HEK293 (cell line): ENCODE measurements at regions not wholly inside any gene's neighbourhood (a gene's known extent, or its start where the extent isn't known, plus 50 kb on each side); places are given as distances from the start of the nearest gene placed in this dataset.

Experiments
- CTCF ChIA-PET: fragments of 350-600 bp; formaldehyde crosslinking; extraction: SDS; loops from one replicate; lab custom pipeline; 2021; ENCODE audit warnings: antibody characterized with exemption; lab: Yijun Ruan, JAX
- POLR2A ChIA-PET: fragments of 300-600 bp; formaldehyde crosslinking; extraction: SDS; loops from one replicate; lab custom pipeline; 2020; ENCODE audit warnings: antibody characterized with exemption, inconsistent platforms; lab: Yijun Ruan, JAX
- H3K27ac ChIP-seq: fragments of 200-500 bp; sonication (Bioruptor generic); 2 replicates; pipeline ENCODE4 v1.5.1; 2014; ENCODE audit warnings: low read depth, low read length, control low read depth, inconsistent platforms; ENCODE audit errors: extremely low read depth
- H3K36me3 ChIP-seq, 2 experiments: fragments of 200-500 bp in 1 of 2; sonication (Bioruptor generic) in 1 of 2; 1 replicate in 1 of 2; 2 replicates in 1 of 2; pipeline ENCODE4 v1.5.1; 2014 to 2017; ENCODE audit warnings: inconsistent platforms in 2 of 2, low read length in 2 of 2; ENCODE audit not compliant: control insufficient read depth in 2 of 2, insufficient read depth in 1 of 2
- H3K4me1 ChIP-seq: fragments of 200-500 bp; sonication (Bioruptor generic); 2 replicates; pipeline ENCODE4 v1.5.1; 2014; ENCODE audit warnings: mild to moderate bottlenecking, low read length, inconsistent platforms; ENCODE audit not compliant: control insufficient read depth, insufficient read depth
- H3K4me3 ChIP-seq: 2 replicates; pipeline ENCODE4 v1.5.1; 2011; ENCODE audit warnings: low read depth, mild to moderate bottlenecking, control low read depth, low read length, moderate library complexity
- H3K9me3 ChIP-seq: fragments of 200-500 bp; sonication (Bioruptor generic); 2 replicates; pipeline ENCODE4 v1.5.1; 2014; ENCODE audit warnings: low read depth, low read length, inconsistent platforms; ENCODE audit not compliant: control insufficient read depth, insufficient read depth
- AEBP2 ChIP-seq: fragments of 450-650 bp; formaldehyde crosslinking; IDR thresholded peaks from 2 replicates; pipeline ENCODE4 v1.5.1; 2016; ENCODE audit warnings: missing biosample characterization, missing genetic modification characterization, borderline replicate concordance
- IKZF3 ChIP-seq: fragments of 450-650 bp; IDR thresholded peaks from 2 replicates; pipeline ENCODE4 v1.5.0; 2018; ENCODE audit warnings: missing biosample characterization, mild to moderate bottlenecking, missing genetic modification characterization, moderate library complexity
- KLF10 ChIP-seq: fragments of 450-650 bp; IDR thresholded peaks from 2 replicates; pipeline ENCODE4 v1.5.1; 2018; ENCODE audit warnings: missing biosample characterization, mild to moderate bottlenecking, missing genetic modification characterization
- KLF17 ChIP-seq: fragments of 450-650 bp; formaldehyde crosslinking; IDR thresholded peaks from 2 replicates; pipeline ENCODE4 v1.5.1; 2016; ENCODE audit warnings: missing biosample characterization, missing genetic modification characterization
- PRDM4 ChIP-seq: fragments of 450-650 bp; formaldehyde crosslinking; IDR thresholded peaks from 2 replicates; pipeline ENCODE4 v1.5.1; 2017; ENCODE audit warnings: missing biosample characterization, missing genetic modification characterization
- SCRT2 ChIP-seq: fragments of 450-650 bp; formaldehyde crosslinking; IDR thresholded peaks from 2 replicates; pipeline ENCODE4 v1.5.1; 2016; ENCODE audit warnings: missing biosample characterization, missing genetic modification characterization
- TCF7L2 ChIP-seq: IDR thresholded peaks from 2 replicates; pipeline ENCODE4 v1.6.1; 2011; ENCODE audit warnings: low read depth, mild to moderate bottlenecking, inconsistent platforms, low read length, moderate library complexity, borderline replicate concordance
- ZBTB17 ChIP-seq: fragments of 450-650 bp; formaldehyde crosslinking; IDR thresholded peaks from 2 replicates; pipeline ENCODE4 v1.5.1; 2016; ENCODE audit warnings: missing biosample characterization, missing genetic modification characterization
- ZNF133 ChIP-seq: fragments of 450-650 bp; formaldehyde crosslinking; IDR thresholded peaks from 2 replicates; pipeline ENCODE4 v1.5.1; 2016; ENCODE audit warnings: missing biosample characterization, missing genetic modification characterization
- ZNF2 ChIP-seq: fragments of 450-650 bp; formaldehyde crosslinking; IDR thresholded peaks from 2 replicates; pipeline ENCODE4 v1.5.1; 2016; ENCODE audit warnings: missing biosample characterization, missing genetic modification characterization
- ZNF280C ChIP-seq: fragments of 450-650 bp; formaldehyde crosslinking; IDR thresholded peaks from 2 replicates; pipeline ENCODE4 v1.5.1; 2016; ENCODE audit warnings: missing biosample characterization, missing genetic modification characterization
- ZNF341 ChIP-seq: fragments of 450-650 bp; formaldehyde crosslinking; IDR thresholded peaks from 2 replicates; pipeline ENCODE4; 2016; ENCODE audit warnings: low read depth, missing biosample characterization, missing genetic modification characterization
- ZNF473 ChIP-seq: fragments of 450-650 bp; formaldehyde crosslinking; IDR thresholded peaks from 2 replicates; pipeline ENCODE4 v1.5.1; 2017; ENCODE audit warnings: missing biosample characterization, missing genetic modification characterization
- ZNF654 ChIP-seq: fragments of 450-650 bp; formaldehyde crosslinking; IDR thresholded peaks from 2 replicates; pipeline ENCODE4 v1.5.1; 2016; ENCODE audit warnings: low read depth, missing biosample characterization, missing genetic modification characterization
- ZNF785 ChIP-seq: fragments of 450-650 bp; formaldehyde crosslinking; IDR thresholded peaks from 2 replicates; pipeline ENCODE4 v1.5.1; 2016; ENCODE audit warnings: missing biosample characterization, missing genetic modification characterization
- ZSCAN16 ChIP-seq: fragments of 450-650 bp; formaldehyde crosslinking; IDR thresholded peaks from 2 replicates; pipeline ENCODE4 v1.5.1; 2016; ENCODE audit warnings: missing biosample characterization, missing genetic modification characterization

GRCh38 chr2:105969552-105969951 lies 224.5 kb downstream of the UXS1 start:
- H3K27ac ChIP-seq: no peak overlapping the region
- no peaks in the 10 kb centered on the region for H3K36me3 ChIP-seq
- no peaks in the 10 kb centered on the region for H3K4me1 ChIP-seq
- H3K4me3 ChIP-seq: no peak overlapping the region
- TF ChIP-seq SCRT2 (tag by site-specific recombination) (peak; percentile 41; the same call in 1 of the 2 replicates), ZNF341 (tag by site-specific recombination) (no peak), ZNF654 (0 out of 2 replicates have a peak, but pooled peaks have one; percentile 26), ZNF473 (tag by site-specific recombination) (no peak), ZNF2 (peak; percentile 85)
- TF ChIP-seq, all 188 proteins: peak for 3
- CTCF ChIA-PET: interaction anchor here (0.6 to 1.0 kb wide), 6 partner anchors 10 to 880 kb away, joined by 3 to 5 read pairs (median 4); no protein-coding TSS in a partner anchor
- POLR2A ChIA-PET: no interaction called here
- no peaks in the 10 kb centered on the region for H3K9me3 ChIP-seq

GRCh38 chr2:105962221-105962620 lies 217.5 kb downstream of the NCK2 start:
- Histone ChIP-seq H3K27ac (no peak overlapping the region), H3K9me3 (no peaks in the 10 kb centered on the region), H3K36me3 (no peaks in the 10 kb centered on the region), H3K4me3 (no peak overlapping the region), H3K4me1 (no peaks in the 10 kb centered on the region)
- ChIA-PET CTCF (no interaction called here), POLR2A (no interaction called here)
- TF ChIP-seq ZBTB17 (tag by site-specific recombination): no peak
- no peak for TF ChIP-seq ZNF280C
- TF ChIP-seq KLF17: no peak
- no peak for TF ChIP-seq ZSCAN16
- no peak for TF ChIP-seq AEBP2 (tag by site-specific recombination)
- TF ChIP-seq KLF10 (tag by site-specific recombination): no peak
- TF ChIP-seq PRDM4 (tag by site-specific recombination): no peak
- no peak for TF ChIP-seq ZNF785 (tag by site-specific recombination)
- no peak for TF ChIP-seq IKZF3 (tag by site-specific recombination)
- no peak for TF ChIP-seq TCF7L2

- H3K27ac ChIP-seq: no peak overlapping the region
These were observed 217.0 kb downstream of the NCK2 start for GRCh38 chr2:105961599-105962146.

More at GRCh38 chr2:105961599-105962146, 217.0 kb downstream of the NCK2 start:
- CTCF ChIA-PET: no interaction called here
- no peaks in the 10 kb centered on the region for H3K4me1 ChIP-seq
- H3K9me3 ChIP-seq: no peaks in the 10 kb centered on the region
- no peaks in the 10 kb centered on the region for H3K36me3 ChIP-seq
- H3K4me3 ChIP-seq: no peak overlapping the region
- no peak for TF ChIP-seq ZNF133
- TF ChIP-seq, all 188 proteins: peak for 0
- POLR2A ChIA-PET: no interaction called here
